HG02623 (cell line): ENCODE measurements at regions not wholly inside any gene's neighbourhood (a gene's known extent, or its start where the extent isn't known, plus 50 kb on each side); places are given as distances from the start of the nearest gene placed in this dataset.
"Not testable (repeated sequence)": the region's sequence is repeated elsewhere in the genome, so short reads cannot be mapped to it uniquely, and the experiment has no call there.

Experiments used
- ATAC-seq: cut with Tn5 transposase; IDR thresholded peaks from one replicate; pipeline ENCODE4 v1.9.1; 2021; ENCODE audit warnings: moderate library complexity; ENCODE audit not compliant: unreplicated experiment

DNA sequence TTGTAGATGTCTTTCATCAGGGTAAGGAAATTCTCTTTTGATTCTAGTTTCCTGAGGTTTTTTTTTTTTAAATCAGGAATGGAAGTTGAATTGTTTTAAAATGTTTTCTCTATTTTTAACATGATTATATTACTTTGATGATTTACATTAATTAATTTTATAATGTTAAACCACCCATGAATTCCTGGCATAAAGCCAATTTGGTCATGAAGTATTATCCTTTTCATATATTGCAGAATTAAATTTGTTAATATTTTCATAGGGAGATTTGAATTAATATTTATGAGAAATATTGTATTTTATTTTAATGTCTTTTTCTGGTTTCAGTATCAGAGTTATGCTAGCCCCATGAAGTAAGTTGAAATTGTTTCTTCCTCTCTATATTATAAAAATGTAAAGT lies 144.6 kb downstream of the MAIP1 start:
- ATAC-seq = no peak

- ATAC-seq = no peak
Observed at GRCh38 chr2:200101922-200102321, 146.5 kb downstream of the MAIP1 start.

GRCh38 chr2:200102971-200103370 lies 147.6 kb downstream of the MAIP1 start:
- no peak for ATAC-seq

DNA sequence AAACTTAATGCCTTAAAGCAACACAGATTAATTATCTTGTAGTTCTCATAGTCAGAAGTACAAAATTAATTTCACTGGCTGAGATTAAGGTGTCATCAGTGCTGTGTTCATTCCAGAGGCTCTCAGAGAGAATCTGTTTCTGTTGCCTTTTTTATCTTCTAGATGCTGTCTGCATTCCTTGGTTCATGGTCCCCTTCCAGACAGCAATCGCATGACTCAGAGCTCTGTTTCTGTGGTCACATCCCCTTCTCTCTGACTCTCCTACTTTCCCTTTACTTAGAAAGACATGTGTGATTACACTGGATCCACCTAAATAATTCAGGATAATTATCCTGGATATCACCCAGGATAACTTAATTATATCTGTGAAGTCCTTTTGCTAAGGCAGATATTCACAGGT lies 148.6 kb downstream of the MAIP1 start:
- ATAC-seq = no peak

- no peak for ATAC-seq
Observed at GRCh38 chr2:200107514-200108217, 152.3 kb downstream of the MAIP1 start.

GRCh38 chr2:200109421-200109820 lies 154.0 kb downstream of the MAIP1 start:
- ATAC-seq = no peak

DNA sequence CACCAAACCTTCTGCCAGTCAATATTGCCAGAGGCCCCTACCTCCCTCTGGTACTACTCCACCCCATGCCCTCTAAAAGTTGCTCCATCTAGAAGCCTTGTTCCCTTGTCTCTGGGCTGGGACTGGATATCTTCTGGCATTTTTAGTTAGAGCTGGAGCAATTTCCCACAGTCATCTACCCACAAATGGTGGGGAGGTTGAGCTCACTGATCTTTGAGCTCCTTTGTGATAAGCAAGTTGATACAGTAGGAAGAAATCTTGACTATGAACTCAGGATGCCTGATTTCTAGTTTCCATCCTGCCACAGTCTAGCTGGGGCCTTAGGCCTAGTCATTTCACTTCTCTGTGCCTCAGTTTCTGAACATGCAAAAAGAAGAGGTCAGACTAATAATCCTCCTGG lies 155.0 kb downstream of the MAIP1 start:
- ATAC-seq = no peak

- ATAC-seq = not testable (repeated sequence)
Observed at GRCh38 chr2:200113016-200113799, 157.8 kb downstream of the MAIP1 start.

GRCh38 chr2:200119236-200119635 lies 163.9 kb downstream of the MAIP1 start:
- ATAC-seq = no peak

DNA sequence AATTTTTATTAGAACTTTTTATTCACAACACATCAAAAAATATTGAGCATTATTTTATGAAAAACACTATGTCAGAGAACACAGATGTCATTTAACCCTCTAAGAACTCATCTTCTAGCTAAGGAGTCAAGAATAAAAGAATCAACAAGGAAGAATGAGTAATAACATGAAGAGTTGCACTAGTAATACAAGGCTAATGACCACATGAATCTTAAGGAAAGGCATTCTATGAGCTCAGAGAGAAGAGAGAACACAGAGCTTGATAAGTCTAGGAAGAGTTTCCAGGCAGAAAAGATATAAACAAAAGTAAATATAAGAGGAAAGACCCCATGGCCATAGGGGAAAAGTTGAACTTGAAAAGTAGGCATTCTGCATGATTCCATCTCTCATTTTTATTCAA lies 166.5 kb downstream of the MAIP1 start:
- ATAC-seq = no peak

DNA sequence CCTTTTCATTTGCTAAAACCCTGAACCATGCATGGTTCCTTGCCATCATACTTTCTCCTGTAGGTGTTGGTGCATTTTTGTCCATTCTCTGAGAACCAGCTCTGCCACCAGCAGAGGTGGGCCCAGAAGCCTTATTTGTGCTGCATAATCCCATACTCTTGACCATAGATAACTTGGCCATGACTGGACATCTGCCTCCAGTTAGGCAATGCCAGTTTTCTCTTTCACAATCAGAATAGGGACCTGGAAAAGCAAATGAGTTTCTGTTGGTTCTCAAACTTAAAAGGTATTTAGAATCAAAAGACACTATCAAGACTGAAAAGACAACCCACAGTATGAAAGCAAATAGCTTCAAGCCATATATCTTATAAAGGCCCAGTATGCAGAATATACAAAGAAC lies 167.3 kb downstream of the MAIP1 start:
- no peak for ATAC-seq

DNA sequence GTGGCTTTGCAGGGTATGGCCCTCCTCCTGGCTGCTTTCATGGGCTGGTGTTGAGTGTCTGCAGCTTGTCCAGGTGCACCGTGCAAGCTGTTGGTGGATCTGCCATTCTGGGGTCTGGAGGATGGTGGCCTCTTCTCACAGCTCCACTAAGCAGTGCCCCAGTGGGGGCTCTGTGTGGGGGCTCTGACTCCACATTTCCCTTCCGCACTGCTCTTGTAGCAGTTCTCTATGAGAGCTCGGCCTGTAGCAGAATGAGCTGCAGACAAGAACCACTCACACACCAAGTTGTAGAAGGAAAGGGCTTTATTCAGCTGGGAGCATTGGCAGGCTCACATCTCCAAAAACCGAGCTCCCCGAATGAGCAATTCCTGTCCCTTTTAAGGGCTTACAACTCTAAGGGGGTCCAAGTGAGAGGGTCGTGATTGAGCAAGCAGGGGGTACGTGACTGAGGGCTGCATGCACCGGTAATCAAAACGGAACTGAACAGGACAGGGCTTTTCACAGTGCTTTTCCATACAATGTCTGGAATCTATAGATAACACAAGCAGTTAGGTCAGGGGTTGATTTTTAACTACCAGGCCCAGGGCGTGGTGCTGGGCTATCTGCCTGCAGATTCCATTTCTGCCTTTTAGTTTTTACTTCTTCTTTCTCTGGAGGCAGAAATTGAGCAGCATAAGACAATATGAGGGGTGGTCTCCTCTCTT lies 169.4 kb downstream of the MAIP1 start:
- ATAC-seq = not testable (repeated sequence)

GRCh38 chr2:200125444-200126284 lies 170.3 kb downstream of the MAIP1 start:
- ATAC-seq = no peak

- ATAC-seq = not testable (repeated sequence)
Observed at GRCh38 chr2:200126285-200126670, 170.9 kb downstream of the MAIP1 start.

DNA sequence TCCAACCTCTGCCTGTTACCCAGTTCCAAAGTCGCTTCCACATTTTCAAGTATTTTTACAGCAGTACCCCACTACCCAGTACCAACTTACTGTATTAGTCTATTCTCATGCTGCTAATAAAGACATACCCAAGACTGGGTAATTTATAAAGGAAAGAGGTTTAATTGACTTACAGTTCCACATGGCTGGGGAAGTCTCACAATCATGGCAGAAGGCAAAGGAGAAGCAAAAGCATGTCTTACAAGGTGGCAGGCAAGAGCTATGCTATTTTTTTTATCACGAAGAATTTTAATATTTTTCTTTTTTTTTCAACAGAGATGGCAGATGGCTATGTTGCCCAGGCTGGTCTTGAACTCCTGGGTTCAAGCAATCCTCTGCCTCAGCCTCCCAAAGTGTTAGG lies 171.3 kb downstream of the MAIP1 start:
- ATAC-seq = not testable (repeated sequence)

GRCh38 chr2:200127848-200128247 lies 172.5 kb downstream of the MAIP1 start:
- ATAC-seq = no peak

DNA sequence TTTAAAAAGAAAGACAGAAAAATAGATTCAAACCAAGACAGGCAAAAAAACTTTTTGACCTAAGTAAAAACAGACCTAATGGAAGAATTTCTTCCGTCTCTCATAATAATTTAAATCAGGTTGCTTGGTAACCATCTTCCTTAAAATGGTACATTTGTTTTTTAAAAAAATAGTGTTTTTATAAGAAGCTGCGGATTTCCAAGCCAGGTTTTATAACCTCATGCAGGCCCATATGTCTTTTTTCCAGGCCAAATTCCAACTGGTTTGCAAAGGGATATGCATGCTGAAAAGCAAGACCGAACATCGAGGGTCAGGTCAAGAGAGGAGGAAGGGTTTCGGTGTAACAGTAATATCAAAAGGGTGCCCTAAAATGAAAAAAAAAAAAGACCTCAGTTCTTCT lies 172.9 kb downstream of the MAIP1 start:
- no peak for ATAC-seq

DNA sequence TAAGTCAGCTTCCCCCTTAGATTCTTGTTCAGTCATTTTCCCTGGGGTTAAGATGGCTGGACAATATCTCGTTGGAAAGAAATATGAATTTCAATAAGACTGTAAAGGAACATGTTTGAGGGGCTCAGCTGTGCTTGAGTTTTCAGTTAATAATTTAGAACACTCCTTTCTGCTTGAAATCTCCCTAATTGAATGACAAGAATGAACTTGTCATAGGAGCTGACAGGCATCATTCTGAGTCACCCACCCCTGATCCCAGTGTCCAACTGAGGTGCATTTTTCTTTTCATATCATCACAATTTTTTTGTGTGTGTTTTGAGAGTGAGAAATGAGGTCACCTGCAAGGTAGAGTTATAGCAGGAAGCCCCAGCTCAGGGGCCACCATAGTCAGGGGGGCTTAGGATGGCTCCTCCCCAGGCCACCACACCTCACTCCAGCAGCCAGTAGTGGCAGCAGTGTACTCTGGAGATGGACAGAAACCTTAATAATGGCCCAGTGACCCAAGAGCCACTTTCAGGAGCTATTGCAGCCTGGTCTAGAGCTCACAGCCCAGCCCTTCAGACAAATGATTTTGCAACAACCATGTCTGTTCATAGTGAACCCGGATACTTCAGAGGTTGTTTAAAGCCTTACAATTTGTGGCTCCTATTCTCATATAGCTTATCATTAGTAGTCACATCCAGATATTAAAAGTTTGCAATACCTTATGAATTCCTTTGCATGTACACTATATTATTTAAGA lies 174.5 kb downstream of the MAIP1 start:
- ATAC-seq = no peak

DNA sequence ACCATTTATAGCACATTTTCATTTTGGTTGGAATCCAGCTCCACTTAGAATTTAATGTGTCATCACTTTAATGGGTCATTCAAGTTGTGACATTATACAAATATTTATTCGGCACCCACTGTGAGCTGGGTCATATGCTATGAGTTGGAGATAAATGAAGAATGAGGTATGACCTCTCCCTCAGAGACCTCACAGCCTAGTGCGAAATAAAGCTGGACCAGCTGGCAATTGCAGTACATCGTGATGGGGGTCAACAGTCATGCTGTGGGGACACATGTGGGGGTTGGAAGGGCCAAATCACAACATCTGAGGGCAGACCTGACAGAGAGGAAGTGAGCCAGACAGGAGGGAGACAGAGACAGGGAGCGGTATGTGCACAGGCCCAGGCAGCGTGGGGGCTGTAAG lies 175.4 kb downstream of the MAIP1 start:
- ATAC-seq = no peak

DNA sequence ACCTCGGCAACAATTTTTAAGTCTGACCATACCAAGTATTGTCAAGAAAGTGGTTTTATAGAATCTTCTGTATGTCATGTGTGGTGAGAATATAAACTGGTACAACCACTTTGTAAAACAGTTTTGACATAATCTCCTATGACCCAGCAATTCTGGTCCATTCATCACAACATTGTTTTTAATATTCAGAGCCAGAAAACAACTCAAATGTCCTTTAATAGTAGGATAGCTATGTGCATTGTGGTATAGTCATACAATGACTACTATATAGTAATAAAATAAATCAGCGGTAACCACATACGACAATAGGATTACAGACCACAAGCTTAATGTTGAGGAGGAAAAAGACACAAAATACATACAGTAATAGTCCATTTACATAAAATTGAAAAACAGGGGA lies 175.2 kb upstream of the SPATS2L start:
- ATAC-seq = no peak
